ENCODE measurements at regions not wholly inside any gene's neighbourhood (a gene's known extent, or its start where the extent isn't known, plus 50 kb on each side); places are given as distances from the start of the nearest gene placed in this dataset.
"Not testable (repeated sequence)": the region's sequence is repeated elsewhere in the genome, so short reads cannot be mapped to it uniquely, and the experiment has no call there.

- DNase-seq (ENCODE audit: low read depth in 2 of 2): no peak
Observed at GRCh38 chr18:54433368-54433767, 75.7 kb downstream of the C18orf54 start.

DNA sequence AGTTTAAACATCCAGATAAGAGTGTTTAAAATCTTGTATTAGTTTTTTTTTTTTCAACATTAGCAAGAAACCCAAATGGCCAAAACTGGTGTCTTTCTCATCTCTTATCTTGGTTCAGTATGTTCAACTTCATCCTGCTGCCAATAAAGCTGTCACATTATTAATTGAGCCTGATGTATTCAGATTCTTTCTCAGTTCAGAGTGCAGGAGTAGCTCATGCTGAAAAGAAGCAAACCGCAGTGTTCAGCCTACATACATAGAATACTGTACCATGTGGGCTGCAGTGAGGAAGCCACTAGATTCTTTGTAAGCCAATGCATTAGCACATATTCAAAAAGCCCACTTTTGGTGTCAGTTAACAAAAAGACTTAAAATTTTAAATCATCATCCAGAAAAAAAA is 76.2 kb downstream of the C18orf54 start:
- DNase-seq (ENCODE audit: low read depth in 2 of 2): no peak

DNA sequence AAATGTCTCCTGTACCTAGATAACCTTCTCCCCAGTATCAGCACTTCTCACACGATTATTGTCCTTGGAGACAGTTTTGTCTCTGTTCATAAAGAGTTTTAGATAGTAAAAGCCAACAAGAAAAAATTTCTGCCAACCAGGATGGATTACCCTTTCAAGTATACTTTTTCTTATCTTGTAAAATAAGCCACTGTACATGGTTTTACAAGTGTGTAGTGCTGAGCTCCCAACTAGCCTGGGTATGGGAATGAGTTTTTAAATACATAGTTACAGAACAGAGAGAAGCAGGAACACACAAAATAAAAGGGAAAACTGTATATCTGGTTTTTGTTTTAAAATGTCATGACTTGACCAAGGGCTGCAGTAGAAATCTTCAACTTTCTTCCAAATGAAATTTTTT is 76.7 kb downstream of the C18orf54 start:
- no peak for DNase-seq (ENCODE audit: low read depth in 2 of 2)

DNA sequence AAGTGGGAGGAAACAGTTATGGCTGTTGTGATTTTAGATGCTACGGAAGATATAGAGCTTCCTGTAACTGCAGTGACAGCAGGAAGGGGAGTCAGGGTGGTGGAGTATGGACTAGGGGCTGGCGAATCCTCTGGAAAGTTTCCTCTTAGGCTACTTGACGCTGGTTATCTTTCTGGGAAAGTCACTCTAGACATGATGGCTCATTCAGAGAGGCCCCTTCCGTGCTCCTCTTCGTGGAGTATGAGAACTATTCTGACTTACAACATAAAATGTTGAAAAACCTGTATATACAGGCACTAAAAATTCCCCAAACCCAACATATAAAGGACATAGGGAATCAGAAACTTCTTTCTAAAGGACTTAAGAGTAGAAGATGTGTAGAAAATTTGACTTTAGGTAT is 78.8 kb downstream of the C18orf54 start:
- no peak for DNase-seq (ENCODE audit: low read depth in 2 of 2)

DNA sequence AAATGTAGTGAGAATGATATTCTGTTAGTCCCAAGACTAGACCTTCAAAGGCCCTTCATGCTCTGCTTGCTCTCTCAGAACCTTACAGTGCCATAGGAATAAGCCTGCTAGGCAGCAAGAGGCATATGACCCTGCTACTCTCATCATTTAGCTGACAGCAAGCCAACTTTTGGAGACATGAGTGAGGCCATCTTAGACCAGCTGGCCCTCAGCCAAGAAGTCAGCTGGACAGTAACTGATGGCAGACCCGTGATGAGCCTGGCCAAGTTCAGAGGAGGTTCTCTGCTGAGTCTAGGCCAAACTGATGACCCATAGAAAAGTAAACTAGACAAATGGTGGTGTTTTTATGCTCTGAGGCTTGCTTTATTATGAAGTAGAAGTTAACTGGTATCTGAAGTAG is 82.6 kb downstream of the C18orf54 start:
- no peak for DNase-seq (ENCODE audit: low read depth in 2 of 2)

GRCh38 chr18:54444319-54444914 is 86.7 kb downstream of the C18orf54 start:
- DNase-seq (ENCODE audit: low read depth in 2 of 2): peak in 1 of 2 donors; percentile 4

DNA sequence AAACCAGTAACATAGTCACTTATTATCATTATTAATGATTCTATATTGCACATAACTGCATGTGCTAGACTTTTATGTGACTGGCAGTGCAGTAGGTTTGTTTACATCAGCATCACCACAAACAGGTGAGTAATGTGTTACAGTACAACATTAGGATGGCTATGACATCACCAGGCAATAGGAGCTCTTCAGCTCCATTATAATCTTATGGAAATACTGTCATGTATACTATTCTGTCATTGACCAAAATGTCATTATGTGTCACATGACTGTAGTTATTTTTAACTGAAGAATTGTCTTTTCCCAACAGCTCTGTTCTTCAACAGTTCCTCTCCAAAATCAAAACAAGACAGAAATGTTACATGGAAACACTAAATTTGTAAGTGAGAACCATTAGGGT is 96.3 kb downstream of the C18orf54 start:
- no peak for DNase-seq (ENCODE audit: low read depth in 2 of 2)

DNA sequence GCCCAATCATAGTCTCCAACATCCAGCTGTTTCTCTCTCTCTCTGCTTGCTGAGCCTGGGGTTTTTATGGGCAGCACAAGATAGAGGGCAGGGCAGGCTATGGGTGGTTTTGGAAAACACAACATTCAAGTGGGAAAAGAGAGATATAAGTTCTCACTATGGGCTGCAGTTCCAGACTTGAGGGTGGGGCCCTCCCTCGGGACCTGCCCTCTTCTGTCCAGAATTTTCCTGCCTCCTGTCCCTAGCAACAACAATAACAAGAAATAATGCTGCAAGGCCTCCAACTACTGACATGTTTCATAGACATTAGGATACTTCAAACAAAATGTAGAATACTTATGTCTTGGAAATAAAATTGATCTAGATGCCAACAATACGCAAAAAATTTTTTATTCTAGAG is 107.8 kb downstream of the C18orf54 start:
- no peak for DNase-seq (ENCODE audit: low read depth in 2 of 2)

DNA sequence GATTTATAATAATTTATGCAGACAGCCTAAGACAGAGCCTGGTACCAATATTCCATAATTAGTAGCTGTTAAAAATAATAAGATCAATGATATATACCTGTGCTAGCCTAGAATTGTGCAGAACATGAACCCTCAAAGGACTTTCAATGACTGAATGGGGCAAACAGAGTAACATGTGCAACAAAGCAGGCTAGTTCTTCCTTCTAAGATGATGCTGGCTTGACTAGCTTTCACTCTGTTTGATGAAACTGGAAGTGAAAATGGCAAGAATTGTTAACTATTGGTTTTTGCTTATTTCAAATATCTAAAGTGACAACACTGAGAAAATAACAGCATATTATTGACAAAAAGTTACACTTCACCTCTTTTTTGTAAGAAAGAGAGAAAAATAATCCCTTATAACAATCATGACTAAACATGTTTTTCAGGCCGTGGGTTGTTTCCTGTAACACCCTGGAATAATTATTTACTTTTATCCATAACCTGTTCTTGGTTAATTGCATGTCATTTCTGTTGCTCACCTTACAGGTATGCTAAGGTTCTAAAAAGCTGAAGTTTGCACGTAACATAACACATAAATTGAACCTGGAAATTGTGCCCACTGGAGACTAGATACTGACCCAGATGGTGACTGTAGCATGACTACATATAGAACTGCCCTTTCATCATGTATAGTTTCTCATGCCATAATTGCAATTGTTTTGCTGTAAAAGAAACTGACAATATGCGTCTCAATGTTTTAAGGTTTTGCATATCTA is 108.7 kb downstream of the C18orf54 start:
- DNase-seq (ENCODE audit: low read depth in 2 of 2): no peak

DNA sequence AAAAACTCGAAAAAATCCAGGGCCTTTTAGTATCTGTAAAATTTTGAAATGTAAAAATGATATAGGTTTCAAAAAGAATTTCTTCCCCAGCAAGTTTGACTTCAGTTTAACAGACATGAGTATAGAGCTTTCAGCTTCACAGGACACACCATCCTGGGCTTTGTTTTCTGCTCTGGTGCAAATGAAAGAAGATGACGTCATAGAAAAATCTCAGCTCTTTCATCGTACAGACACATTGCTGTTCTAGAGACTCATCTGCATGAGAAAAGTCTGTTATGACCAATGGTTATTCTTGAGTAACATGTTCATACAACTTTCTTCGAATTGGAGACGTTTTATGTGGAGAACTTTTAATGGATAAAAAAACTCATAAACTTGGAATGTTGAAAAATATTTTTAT is 111.7 kb upstream of the DYNAP start:
- no peak for DNase-seq (ENCODE audit: low read depth in 2 of 2)

DNA sequence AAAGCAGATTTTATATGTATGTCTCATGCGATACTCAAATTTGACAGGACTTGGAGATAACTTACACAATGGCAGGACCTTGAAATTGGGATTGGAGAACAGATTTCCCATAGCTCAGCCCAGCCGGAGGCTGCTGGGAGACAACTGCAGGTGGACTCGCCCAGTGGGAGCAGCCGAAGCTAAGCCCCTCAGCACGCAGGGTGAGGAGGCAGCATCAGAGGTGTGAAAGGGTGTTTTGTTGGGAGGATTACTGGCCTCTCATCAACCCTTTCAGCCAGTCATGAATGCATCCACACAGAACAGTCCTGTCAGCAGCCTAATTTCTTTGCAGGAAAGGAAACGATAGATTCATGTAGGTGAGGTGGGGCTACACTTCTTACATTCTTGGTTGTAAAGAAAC is 110.4 kb upstream of the DYNAP start:
- no peak for DNase-seq (ENCODE audit: low read depth in 2 of 2)

- DNase-seq (ENCODE audit: low read depth in 2 of 2): not testable (repeated sequence)
Observed at GRCh38 chr18:54502451-54502850, 88.6 kb upstream of the DYNAP start.

GRCh38 chr18:54503131-54503894 is 87.7 kb upstream of the DYNAP start:
- DNase-seq (ENCODE audit: low read depth in 2 of 2): no peak

- no peak for DNase-seq (ENCODE audit: low read depth in 2 of 2)
Observed at GRCh38 chr18:54506516-54507261, 84.4 kb upstream of the DYNAP start.

- DNase-seq (ENCODE audit: low read depth in 2 of 2): no peak
Observed at GRCh38 chr18:54509793-54510192, 81.3 kb upstream of the DYNAP start.

GRCh38 chr18:54515149-54515548 is 75.9 kb upstream of the DYNAP start:
- no peak for DNase-seq (ENCODE audit: low read depth in 2 of 2)

- no peak for DNase-seq (ENCODE audit: low read depth in 2 of 2)
Observed at GRCh38 chr18:54517521-54517920, 73.5 kb upstream of the DYNAP start.

GRCh38 chr18:54521846-54522245 is 69.2 kb upstream of the DYNAP start:
- no peak for DNase-seq (ENCODE audit: low read depth in 2 of 2)

DNA sequence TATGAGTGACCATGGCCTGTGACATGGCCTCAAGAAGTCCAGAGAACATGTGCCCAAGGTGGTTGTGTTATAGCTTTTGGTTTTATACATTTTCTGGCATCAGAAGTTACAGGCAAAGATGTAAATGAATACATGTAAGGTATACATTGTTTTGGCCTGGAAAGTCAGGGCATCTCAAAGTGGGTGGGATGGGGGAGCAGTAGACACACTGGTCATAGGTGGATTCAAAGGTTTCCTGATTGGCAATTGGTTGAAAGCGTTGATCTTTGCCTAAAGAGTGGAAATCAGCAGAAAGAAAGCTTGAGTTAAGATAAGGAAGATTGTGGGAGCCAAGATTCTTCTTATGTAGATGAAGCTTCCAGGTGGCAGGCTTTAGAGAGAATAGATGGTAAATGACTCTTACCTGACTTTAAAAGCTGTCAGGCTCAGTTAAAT is 62.1 kb upstream of the DYNAP start:
- no peak for DNase-seq (ENCODE audit: low read depth in 2 of 2)

DNA sequence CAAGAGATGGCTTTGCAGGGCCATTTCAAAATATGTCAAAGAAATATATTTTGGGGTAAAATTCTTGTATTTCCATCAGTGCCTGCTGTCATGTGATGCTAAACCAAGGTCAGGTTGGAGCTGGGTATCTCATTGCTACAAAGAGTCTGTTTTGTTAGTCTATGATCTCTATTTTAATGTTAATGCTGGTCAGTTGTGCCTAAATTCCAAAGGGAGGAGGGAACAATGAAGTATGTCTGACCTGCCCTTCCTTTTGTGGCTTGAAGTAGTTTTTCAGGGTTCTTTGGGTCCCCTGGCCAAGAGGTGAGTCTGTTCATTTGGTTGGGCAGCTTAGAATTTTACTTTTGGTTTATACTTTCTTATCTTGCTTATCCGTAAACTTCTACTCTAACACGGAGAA is 61.6 kb upstream of the DYNAP start:
- no peak for DNase-seq (ENCODE audit: low read depth in 2 of 2)

DNA sequence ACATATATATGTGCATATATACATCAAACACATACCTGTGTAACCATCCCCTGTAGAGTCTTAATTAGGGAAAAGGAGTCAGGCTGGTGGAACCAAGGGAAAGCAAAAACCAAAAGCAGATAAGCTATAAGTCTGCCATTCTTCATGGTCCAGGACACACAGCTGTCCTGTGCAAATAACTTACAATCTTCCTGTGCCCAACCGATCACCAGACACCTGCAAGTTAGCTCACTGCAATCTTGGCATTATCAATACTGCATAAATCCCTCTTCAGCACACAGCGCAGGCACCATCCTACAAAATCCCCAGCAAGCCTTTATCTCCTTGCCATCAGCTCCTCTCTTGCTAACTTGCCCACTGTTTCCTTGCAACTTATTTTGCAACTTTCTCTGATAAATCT is 60.8 kb upstream of the DYNAP start:
- no peak for DNase-seq (ENCODE audit: low read depth in 2 of 2)

- no peak for DNase-seq (ENCODE audit: low read depth in 2 of 2)
Observed at GRCh38 chr18:54531402-54532065, 59.5 kb upstream of the DYNAP start.

All from stimulated activated CD4-positive, alpha-beta T cell treated with anti-CD3 and anti-CD28 coated beads, Interleukin-15, amount 100 ng/mL, for 48 hours (primary cell).